Parathyroid adenoma (tissue), 2 donors: ENCODE measurements at regions not wholly inside any gene's neighbourhood (a gene's known extent, or its start where the extent isn't known, plus 50 kb on each side); places are given as distances from the start of the nearest gene placed in this dataset.

Experiments
- H2AFZ ChIP-seq: fragments of 300-600 bp; sonication (generic); one replicate; pipeline ENCODE4 v1.7.0; 2017; ENCODE audit warnings: antibody characterized with exemption, mild to moderate bottlenecking
- H3K27ac ChIP-seq: fragments of 300-600 bp; sonication (generic); one replicate; pipeline ENCODE4 v1.7.0; 2017
- H3K27me3 ChIP-seq: fragments of 300-600 bp; sonication (generic); one replicate; pipeline ENCODE4 v1.7.0; 2017; ENCODE audit warnings: low read length; ENCODE audit not compliant: control insufficient read depth, insufficient read depth
- H3K36me3 ChIP-seq: fragments of 300-600 bp; sonication (generic); one replicate; pipeline ENCODE4 v1.7.0; 2017; ENCODE audit warnings: low read length; ENCODE audit not compliant: control insufficient read depth, insufficient read depth
- H3K4me1 ChIP-seq: fragments of 300-600 bp; sonication (generic); one replicate; pipeline ENCODE4 v1.7.0; 2017; ENCODE audit warnings: control low read depth
- H3K4me2 ChIP-seq: fragments of 300-600 bp; sonication (generic); one replicate; pipeline ENCODE4 v1.7.0; 2017; ENCODE audit warnings: low read length
- H3K4me3 ChIP-seq: fragments of 300-600 bp; sonication (generic); one replicate; pipeline ENCODE4 v1.7.0; 2017; ENCODE audit warnings: low read depth, low read length
- H3K79me2 ChIP-seq: fragments of 300-600 bp; sonication (generic); one replicate; pipeline ENCODE4 v1.7.0; 2017; ENCODE audit warnings: control low read depth
- H3K9ac ChIP-seq: fragments of 300-600 bp; sonication (generic); one replicate; pipeline ENCODE4 v1.7.0; 2017; ENCODE audit warnings: mild to moderate bottlenecking
- H3K9me3 ChIP-seq: fragments of 300-600 bp; sonication (generic); one replicate; pipeline ENCODE4 v1.7.0; 2017; ENCODE audit warnings: low read length; ENCODE audit not compliant: control insufficient read depth
- CTCF ChIP-seq: fragments of 300-600 bp; sonication (generic); IDR thresholded peaks from one replicate; pipeline ENCODE4 v1.7.0; 2017; ENCODE audit warnings: antibody characterized with exemption, mild to moderate bottlenecking
- donor health status: primary hyperparathyroidism.

- no peaks in the 10 kb centered on the region for H3K36me3 ChIP-seq
- no peak overlapping the region for H3K4me2 ChIP-seq
- H3K79me2 ChIP-seq: no peaks in the 10 kb centered on the region
- H2AFZ ChIP-seq: no peak overlapping the region
- TF ChIP-seq CTCF: no peak
- no peak overlapping the region for H3K9ac ChIP-seq
- H3K9me3 ChIP-seq: no peaks in the 10 kb centered on the region
- H3K4me3 ChIP-seq: no peak overlapping the region
- no peaks in the 10 kb centered on the region for H3K4me1 ChIP-seq
- no peak overlapping the region for H3K27ac ChIP-seq
- H3K27me3 ChIP-seq: no peaks in the 10 kb centered on the region
Measured at GRCh38 chr2:181341855-181342600, 115.2 kb upstream of the ITGA4 start.

GRCh38 chr2:181348107-181348837 lies 108.9 kb upstream of the ITGA4 start:
- H3K4me1 ChIP-seq: no peaks in the 10 kb centered on the region
- H3K9ac ChIP-seq: no peak overlapping the region
- no peak for TF ChIP-seq CTCF
- no peak overlapping the region for H3K4me2 ChIP-seq
- H3K9me3 ChIP-seq: no peaks in the 10 kb centered on the region
- no peaks in the 10 kb centered on the region for H3K36me3 ChIP-seq
- H3K27me3 ChIP-seq: no peaks in the 10 kb centered on the region
- H2AFZ ChIP-seq: no peak overlapping the region
- H3K79me2 ChIP-seq: no peaks in the 10 kb centered on the region
- H3K4me3 ChIP-seq: no peak overlapping the region
- H3K27ac ChIP-seq: no peak overlapping the region

GRCh38 chr2:181352158-181352557 lies 105.0 kb upstream of the ITGA4 start:
- H3K36me3 ChIP-seq: no peaks in the 10 kb centered on the region
- H3K4me2 ChIP-seq: no peak overlapping the region
- no peaks in the 10 kb centered on the region for H3K9me3 ChIP-seq
- no peak for TF ChIP-seq CTCF
- no peaks in the 10 kb centered on the region for H3K4me1 ChIP-seq
- H3K4me3 ChIP-seq: no peak overlapping the region
- no peaks in the 10 kb centered on the region for H3K79me2 ChIP-seq
- H3K9ac ChIP-seq: no peak overlapping the region
- no peak overlapping the region for H2AFZ ChIP-seq
- H3K27me3 ChIP-seq: no peaks in the 10 kb centered on the region
- H3K27ac ChIP-seq: no peak overlapping the region

GRCh38 chr2:181354626-181355025 lies 102.6 kb upstream of the ITGA4 start:
- Histone ChIP-seq H3K4me1 (no peaks in the 10 kb centered on the region), H3K9ac (no peak overlapping the region), H3K4me3 (no peak overlapping the region), H3K79me2 (no peaks in the 10 kb centered on the region), H3K9me3 (no peaks in the 10 kb centered on the region), H2AFZ (no peak overlapping the region), H3K27ac (no peak overlapping the region), H3K36me3 (no peaks in the 10 kb centered on the region), H3K4me2 (no peak overlapping the region), H3K27me3 (no peaks in the 10 kb centered on the region)
- no peak for TF ChIP-seq CTCF
